Neural crest cell (in vitro differentiated cells): ENCODE measurements at regions not wholly inside any gene's neighbourhood (a gene's known extent, or its start where the extent isn't known, plus 50 kb on each side); places are given as distances from the start of the nearest gene placed in this dataset.

Source experiments
- DNase-seq: peaks from one replicate; pipeline ENCODE4 v3.0.0; 2021; ENCODE audit warnings: low read depth, mixed read lengths, low spot score
- H3K27ac Mint-ChIP-seq: one replicate; pipeline ENCODE4 v1.8.0; 2021; ENCODE audit warnings: mild to moderate bottlenecking, mixed read lengths; ENCODE audit not compliant: unreplicated experiment
- H3K27me3 Mint-ChIP-seq: 2 replicates; pipeline ENCODE4 v1.8.0; 2021; ENCODE audit warnings: low read depth, mild to moderate bottlenecking, mixed read lengths
- H3K36me3 Mint-ChIP-seq: 2 replicates; pipeline ENCODE4 v1.8.0; 2021; ENCODE audit warnings: low read depth, mild to moderate bottlenecking, mixed read lengths
- H3K4me1 Mint-ChIP-seq: 2 replicates; pipeline ENCODE4 v1.8.0; 2021; ENCODE audit warnings: mixed read lengths
- H3K4me3 Mint-ChIP-seq: one replicate; pipeline ENCODE4 v1.8.0; 2021; ENCODE audit warnings: mild to moderate bottlenecking, mixed read lengths
- H3K9me3 Mint-ChIP-seq: 2 replicates; pipeline ENCODE4 v1.8.0; 2021; ENCODE audit warnings: mixed read lengths
- CTCF ChIP-seq: fragments of 200-600 bp; sonication (generic); conservative IDR thresholded peaks from 2 replicates; pipeline ENCODE4 v1.5.0; 2021; ENCODE audit warnings: antibody characterized with exemption, mild to moderate bottlenecking

DNA sequence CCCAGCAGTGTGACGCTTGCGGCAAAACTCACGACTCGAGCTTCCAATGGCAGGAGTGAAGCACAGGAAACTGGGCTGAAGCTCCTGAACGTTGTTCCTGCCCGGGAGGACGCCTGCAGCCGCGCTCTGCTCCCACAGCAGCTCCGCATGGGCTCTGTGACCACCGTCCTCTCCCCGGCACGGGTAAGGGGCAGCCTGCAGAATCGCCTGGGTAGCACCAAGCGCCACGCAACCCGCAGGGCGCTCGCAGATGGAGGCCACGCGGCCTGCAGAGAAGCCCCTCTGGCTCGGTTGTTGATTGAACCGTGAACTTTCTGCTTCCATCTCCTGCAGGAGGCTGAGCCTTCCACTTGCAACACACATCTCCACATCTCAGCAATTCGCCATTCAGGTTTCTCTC lies 63.3 kb upstream of the ZNF236 start:
- no peak for TF ChIP-seq CTCF
- peaks cover 2% of the 10 kb centered on the region for H3K9me3 Mint-ChIP-seq
- H3K27ac Mint-ChIP-seq: no peak overlapping the region
- no peaks in the 10 kb centered on the region for H3K27me3 Mint-ChIP-seq
- no peak for DNase-seq
- H3K36me3 Mint-ChIP-seq: no peaks in the 10 kb centered on the region
- H3K4me3 Mint-ChIP-seq: no peak overlapping the region
- peaks cover 29% of the 10 kb centered on the region for H3K4me1 Mint-ChIP-seq

DNA sequence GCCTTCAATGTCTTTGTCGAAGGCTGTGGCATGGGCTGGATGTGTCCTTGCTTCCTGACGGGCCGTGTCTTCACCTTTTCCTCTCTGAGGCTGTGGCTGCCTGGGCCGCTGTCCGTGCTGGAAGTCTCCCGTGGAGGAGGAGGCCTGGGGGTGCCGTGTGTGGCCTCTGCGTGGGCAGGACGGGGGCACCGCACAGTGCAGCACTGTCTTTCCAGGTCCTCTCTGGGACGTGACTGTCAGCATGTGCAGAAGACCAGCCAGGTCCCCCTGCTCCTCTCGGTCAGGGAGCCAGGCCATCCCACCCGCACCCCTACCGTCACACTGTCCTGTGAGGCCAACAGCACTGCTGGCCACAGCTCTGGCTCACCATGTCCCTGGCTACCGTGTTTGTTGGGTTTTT lies 64.4 kb upstream of the ZNF236 start:
- Mint-ChIP-seq H3K27me3 (no peaks in the 10 kb centered on the region), H3K36me3 (no peaks in the 10 kb centered on the region), H3K9me3 (peaks cover 2% of the 10 kb centered on the region), H3K27ac (no peak overlapping the region), H3K4me1 (peaks cover 29% of the 10 kb centered on the region), H3K4me3 (no peak overlapping the region)
- no peak for TF ChIP-seq CTCF
- no peak for DNase-seq

GRCh38 chr18:76757335-76757734 lies 65.0 kb upstream of the ZNF236 start:
- Mint-ChIP-seq H3K4me3 (no peak overlapping the region), H3K9me3 (peaks cover 2% of the 10 kb centered on the region), H3K27ac (no peak overlapping the region), H3K27me3 (no peaks in the 10 kb centered on the region), H3K36me3 (no peaks in the 10 kb centered on the region), H3K4me1 (peaks cover 24% of the 10 kb centered on the region)
- DNase-seq: no peak
- no peak for TF ChIP-seq CTCF

GRCh38 chr18:76756531-76757253 lies 65.7 kb upstream of the ZNF236 start:
- TF ChIP-seq CTCF: no peak
- H3K4me1 Mint-ChIP-seq: peaks cover 18% of the 10 kb centered on the region
- H3K27ac Mint-ChIP-seq: no peak overlapping the region
- no peak for DNase-seq
- no peaks in the 10 kb centered on the region for H3K36me3 Mint-ChIP-seq
- no peaks in the 10 kb centered on the region for H3K27me3 Mint-ChIP-seq
- no peak overlapping the region for H3K4me3 Mint-ChIP-seq
- H3K9me3 Mint-ChIP-seq: peaks cover 2% of the 10 kb centered on the region

GRCh38 chr18:76754351-76754750 lies 68.0 kb upstream of the ZNF236 start:
- no peak for DNase-seq
- Mint-ChIP-seq H3K27me3 (no peaks in the 10 kb centered on the region), H3K36me3 (peaks cover 4% of the 10 kb centered on the region), H3K4me1 (peaks cover 12% of the 10 kb centered on the region), H3K9me3 (peaks cover 2% of the 10 kb centered on the region), H3K4me3 (no peak overlapping the region), H3K27ac (no peak overlapping the region)
- TF ChIP-seq CTCF: no peak
